Gastroesophageal sphincter (tissue), 3 donors: ENCODE measurements at regions not wholly inside any gene's neighbourhood (a gene's known extent, or its start where the extent isn't known, plus 50 kb on each side); places are given as distances from the start of the nearest gene placed in this dataset.

Source experiments
- CTCF ChIP-seq, 4 experiments: fragments of 200-600 bp in 2 of 4; fragments of 450-650 bp in 2 of 4; sonication (generic) in 1 of 4; IDR thresholded peaks; one replicate each; pipeline ENCODE4 v1.5.1; 2017 to 2019; ENCODE audit warnings: antibody characterized with exemption in 4 of 4, mild to moderate bottlenecking in 2 of 4, moderate library complexity in 2 of 4
- EP300 ChIP-seq: sonication (generic); formaldehyde crosslinking; IDR thresholded peaks from one replicate; pipeline ENCODE4 v1.6.1; 2017; ENCODE audit warnings: antibody characterized with exemption, mild to moderate bottlenecking
- POLR2A ChIP-seq, 2 donors: fragments of 450-650 bp; IDR thresholded peaks; one replicate each; pipeline ENCODE4 v1.6.1; 2017; ENCODE audit warnings: antibody characterized with exemption in 2 of 2, mild to moderate bottlenecking in 2 of 2, moderate library complexity in 1 of 2

GRCh38 chr7:81618396-81619014 lies 151.3 kb downstream of the HGF start:
- TF ChIP-seq CTCF (IDR thresholded peaks at IDR 0.05) (no peak), POLR2A (IDR thresholded peaks at IDR 0.05) (no peak), EP300 (no peak)
